OCI-LY3 (cell line): ENCODE measurements at regions not wholly inside any gene's neighbourhood (a gene's known extent, or its start where the extent isn't known, plus 50 kb on each side); places are given as distances from the start of the nearest gene placed in this dataset.

Experiments
- H2AFZ ChIP-seq: fragments of 200-600, 300-600 bp; shearing (Covaris generic); 2 replicates; pipeline ENCODE4 v1.6.0; 2014; ENCODE audit warnings: antibody characterized with exemption, low read depth, low read length
- H3K27ac ChIP-seq: fragments of 200-600, 300-600 bp; sonication (generic); 2 replicates; pipeline ENCODE4 v1.5.1; 2014; ENCODE audit warnings: mild to moderate bottlenecking, low read length, moderate library complexity, mixed read lengths
- H3K27me3 ChIP-seq: fragments of 200-600, 300-600 bp; sonication (generic); 2 replicates; pipeline ENCODE4 v1.6.1; 2014; ENCODE audit warnings: low read depth, low read length, mixed read lengths
- H3K36me3 ChIP-seq: fragments of 200-600, 300-600 bp; sonication (generic); replicated peaks from 2 replicates; pipeline ENCODE3; 2014; ENCODE audit warnings: low read depth, low read length, mixed read lengths
- H3K4me1 ChIP-seq: fragments of 300-600, 200-600 bp; sonication (generic); 2 replicates; pipeline ENCODE4 v1.6.1; 2014; ENCODE audit warnings: low read length, mixed read lengths
- H3K4me2 ChIP-seq: fragments of 200-600, 300-600 bp; sonication (generic); 2 replicates; pipeline ENCODE4 v1.6.1; 2014; ENCODE audit warnings: low read length, mixed read lengths
- H3K4me3 ChIP-seq: fragments of 300-600, 200-600 bp; sonication (generic); 2 replicates; pipeline ENCODE4 v1.5.1; 2014; ENCODE audit warnings: antibody characterized with exemption, mild to moderate bottlenecking, low read length, moderate library complexity
- H3K79me2 ChIP-seq: fragments of 300-600, 200-600 bp; shearing (Covaris generic); 2 replicates; pipeline ENCODE4 v1.6.1; 2014; ENCODE audit warnings: mild to moderate bottlenecking, low read length, mixed read lengths
- H3K9ac ChIP-seq: fragments of 300-600, 200-600 bp; shearing (Covaris generic); 2 replicates; pipeline ENCODE4 v1.6.0; 2014; ENCODE audit warnings: mild to moderate bottlenecking, low read length, moderate library complexity
- H3K9me3 ChIP-seq: fragments of 200-600, 300-600 bp; shearing (Covaris generic); 2 replicates; pipeline ENCODE4 v1.6.1; 2014; ENCODE audit warnings: low read length, mixed read lengths; ENCODE audit not compliant: insufficient read depth
- H4K20me1 ChIP-seq: fragments of 200-600, 300-600 bp; sonication (generic); 2 replicates; pipeline ENCODE4 v1.6.1; 2016; ENCODE audit warnings: low read length, mixed read lengths; ENCODE audit not compliant: insufficient read depth
- EZH2phosphoT487 ChIP-seq: fragments of 200-600 bp; shearing (Covaris generic); IDR thresholded peaks from 2 replicates; pipeline ENCODE4 v1.6.1; 2018; ENCODE audit warnings: antibody characterized with exemption, mixed run types, low read depth
- TF ChIP-seq, protein P1 (sequence below): fragments of 200-600, 300-600 bp; sonication (generic); IDR thresholded peaks from 2 replicates; pipeline ENCODE4 v1.5.1; 2014; ENCODE audit warnings: antibody characterized with exemption, low read length, low read depth

DNA sequence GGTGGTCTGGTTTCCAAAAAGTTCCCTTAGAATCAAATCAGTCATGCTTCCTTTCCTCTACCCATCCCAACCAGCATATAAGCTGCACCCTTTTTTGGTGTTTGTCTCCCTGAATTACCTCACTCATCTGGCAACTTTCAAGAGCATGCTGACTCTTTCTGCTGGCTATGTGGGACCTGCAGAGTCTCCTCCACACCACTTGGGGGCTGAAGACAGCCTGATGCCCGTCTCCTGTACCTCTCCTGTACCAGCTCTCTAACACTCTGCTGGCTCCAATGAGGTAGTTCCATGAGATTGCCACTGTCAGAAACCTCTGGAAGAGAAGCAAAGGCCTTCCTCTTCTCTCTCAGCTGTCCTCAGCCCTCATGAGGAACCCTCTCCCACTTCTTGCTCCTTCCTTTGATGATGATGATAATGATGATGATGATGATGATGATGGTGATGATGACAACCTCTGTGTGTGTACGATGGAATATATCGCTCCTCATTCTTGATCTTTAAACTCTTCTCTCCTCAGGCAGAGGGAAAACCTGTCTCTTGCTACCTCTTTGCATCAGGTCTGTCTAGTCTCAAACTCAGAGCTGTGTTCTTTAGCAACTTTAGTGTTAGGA, 257.5 kb downstream of the ZNF621 start:
- Histone ChIP-seq H3K4me2 (no peak overlapping the region), H3K27me3 (peaks cover 9% of the 10 kb centered on the region; the same call in 1 of the 2 replicates), H2AFZ (peak overlapping the region; percentile 78), H3K4me3 (no peak overlapping the region), H3K79me2 (no peaks in the 10 kb centered on the region), H3K4me1 (no peaks in the 10 kb centered on the region), H4K20me1 (no peaks in the 10 kb centered on the region), H3K36me3 (no peaks in the 10 kb centered on the region), H3K27ac (no peak overlapping the region), H3K9ac (no peak overlapping the region), H3K9me3 (no peaks in the 10 kb centered on the region)
- TF ChIP-seq, protein P1, sequence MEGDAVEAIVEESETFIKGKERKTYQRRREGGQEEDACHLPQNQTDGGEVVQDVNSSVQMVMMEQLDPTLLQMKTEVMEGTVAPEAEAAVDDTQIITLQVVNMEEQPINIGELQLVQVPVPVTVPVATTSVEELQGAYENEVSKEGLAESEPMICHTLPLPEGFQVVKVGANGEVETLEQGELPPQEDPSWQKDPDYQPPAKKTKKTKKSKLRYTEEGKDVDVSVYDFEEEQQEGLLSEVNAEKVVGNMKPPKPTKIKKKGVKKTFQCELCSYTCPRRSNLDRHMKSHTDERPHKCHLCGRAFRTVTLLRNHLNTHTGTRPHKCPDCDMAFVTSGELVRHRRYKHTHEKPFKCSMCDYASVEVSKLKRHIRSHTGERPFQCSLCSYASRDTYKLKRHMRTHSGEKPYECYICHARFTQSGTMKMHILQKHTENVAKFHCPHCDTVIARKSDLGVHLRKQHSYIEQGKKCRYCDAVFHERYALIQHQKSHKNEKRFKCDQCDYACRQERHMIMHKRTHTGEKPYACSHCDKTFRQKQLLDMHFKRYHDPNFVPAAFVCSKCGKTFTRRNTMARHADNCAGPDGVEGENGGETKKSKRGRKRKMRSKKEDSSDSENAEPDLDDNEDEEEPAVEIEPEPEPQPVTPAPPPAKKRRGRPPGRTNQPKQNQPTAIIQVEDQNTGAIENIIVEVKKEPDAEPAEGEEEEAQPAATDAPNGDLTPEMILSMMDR, result peak; percentile 49
- no peak for TF ChIP-seq EZH2phosphoT487

DNA sequence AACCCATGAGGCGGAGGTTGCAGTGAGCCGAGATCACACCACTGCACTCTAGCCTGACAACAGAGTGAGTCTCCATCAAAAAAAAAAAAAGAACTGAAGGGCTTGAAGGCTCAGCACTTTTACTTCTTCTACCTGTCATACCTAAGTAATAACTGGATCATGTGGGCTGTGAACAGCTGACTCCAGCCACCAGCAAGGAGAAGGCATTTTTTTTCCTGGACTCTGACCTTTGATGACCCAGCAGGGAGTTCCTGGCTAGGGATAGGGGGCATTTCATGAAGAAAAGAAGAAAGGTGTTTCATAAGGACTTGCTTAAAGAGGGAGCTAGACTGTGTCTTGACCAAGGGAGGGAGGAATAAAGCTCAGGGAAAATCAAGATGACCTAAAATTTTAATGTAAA, 266.0 kb downstream of the ZNF621 start:
- TF ChIP-seq EZH2phosphoT487, result no peak
- TF ChIP-seq, protein P1, result no peak
- no peak overlapping the region for H2AFZ ChIP-seq
- no peaks in the 10 kb centered on the region for H3K27me3 ChIP-seq
- H3K79me2 ChIP-seq, result no peaks in the 10 kb centered on the region
- H3K4me2 ChIP-seq, result no peak overlapping the region
- no peak overlapping the region for H3K4me3 ChIP-seq
- peaks cover 6% of the 10 kb centered on the region for H3K4me1 ChIP-seq
- H3K27ac ChIP-seq, result no peak overlapping the region
- H4K20me1 ChIP-seq, result no peaks in the 10 kb centered on the region
- H3K9me3 ChIP-seq, result no peaks in the 10 kb centered on the region
- H3K36me3 ChIP-seq, result no peaks in the 10 kb centered on the region
- no peak overlapping the region for H3K9ac ChIP-seq

DNA sequence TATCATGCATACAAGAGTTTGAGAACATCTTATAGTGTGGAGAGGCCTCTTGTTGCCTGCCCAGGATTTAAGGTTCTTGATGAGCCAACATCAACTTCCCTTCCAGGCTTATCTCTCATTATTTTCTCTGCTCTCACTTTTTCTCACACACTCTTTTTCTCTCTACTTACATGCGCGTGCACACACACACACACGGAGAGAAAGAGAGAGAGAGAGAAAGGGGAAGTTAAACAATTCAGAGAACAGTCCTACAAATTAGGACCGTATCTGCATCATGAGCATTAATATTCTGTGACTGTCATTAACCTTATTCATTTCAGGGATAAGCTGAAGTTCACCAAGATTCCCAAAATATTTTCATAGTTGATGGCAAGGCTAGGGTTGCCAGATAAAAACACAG, 269.0 kb downstream of the ZNF621 start:
- H2AFZ ChIP-seq, result no peak overlapping the region
- H3K9me3 ChIP-seq, result no peaks in the 10 kb centered on the region
- peak overlapping the region; percentile 32 for H3K4me2 ChIP-seq

DNA sequence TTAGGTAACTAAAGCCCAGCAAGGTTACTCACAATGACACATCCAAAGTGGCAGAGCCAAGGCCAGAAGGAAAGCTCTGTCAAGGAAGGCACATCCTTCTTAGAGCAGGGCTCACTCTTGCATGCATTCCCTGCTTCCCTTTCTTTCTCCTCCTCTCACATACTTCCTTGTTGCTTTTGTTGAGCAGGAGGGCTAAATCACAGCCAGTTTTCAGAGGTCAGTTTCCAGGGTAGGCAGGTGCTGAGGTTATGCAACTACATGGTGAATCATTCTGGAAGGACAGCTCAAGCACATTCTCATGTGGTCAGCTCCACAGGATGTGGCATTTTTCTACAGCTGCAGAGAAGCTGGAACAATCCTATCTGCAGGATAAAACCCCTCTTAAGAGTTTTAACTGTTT, 275.6 kb downstream of the ZNF621 start:
- TF ChIP-seq EZH2phosphoT487, result no peak
- TF ChIP-seq, protein P1, result no peak
- no peaks in the 10 kb centered on the region for H3K79me2 ChIP-seq
- no peaks in the 10 kb centered on the region for H3K27me3 ChIP-seq
- H3K9ac ChIP-seq, result no peak overlapping the region
- H3K4me2 ChIP-seq, result no peak overlapping the region
- no peak overlapping the region for H3K27ac ChIP-seq
- H3K36me3 ChIP-seq, result no peaks in the 10 kb centered on the region
- H3K4me3 ChIP-seq, result no peak overlapping the region
- no peaks in the 10 kb centered on the region for H4K20me1 ChIP-seq
- no peaks in the 10 kb centered on the region for H3K9me3 ChIP-seq
- H3K4me1 ChIP-seq, result no peaks in the 10 kb centered on the region
- H2AFZ ChIP-seq, result no peak overlapping the region

More for the DNA sequence above, 269.0 kb downstream of the ZNF621 start:
- no peak overlapping the region for H3K9ac ChIP-seq
- H4K20me1 ChIP-seq, result no peaks in the 10 kb centered on the region
- H3K27ac ChIP-seq, result no peak overlapping the region
- peaks cover 6% of the 10 kb centered on the region for H3K4me1 ChIP-seq
- no peaks in the 10 kb centered on the region for H3K36me3 ChIP-seq
- H3K4me3 ChIP-seq, result no peak overlapping the region
- H3K79me2 ChIP-seq, result no peaks in the 10 kb centered on the region
- TF ChIP-seq, protein P1, result no peak
- no peak for TF ChIP-seq EZH2phosphoT487
- H3K27me3 ChIP-seq, result no peaks in the 10 kb centered on the region
